ENCODE measurements at regions not wholly inside any gene's neighbourhood (a gene's known extent, or its start where the extent isn't known, plus 50 kb on each side); places are given as distances from the start of the nearest gene placed in this dataset.
"Not testable (repeated sequence)": the region's sequence is repeated elsewhere in the genome, so short reads cannot be mapped to it uniquely, and the experiment has no call there.

GRCh38 chr2:180258041-180258537 is 251.0 kb upstream of the CWC22 start:
- no peak for DNase-seq

GRCh38 chr2:180257247-180257646 is 250.2 kb upstream of the CWC22 start:
- no peak for DNase-seq

GRCh38 chr2:180255981-180256380 is 248.9 kb upstream of the CWC22 start:
- no peak for DNase-seq

- no peak for DNase-seq
Measured at GRCh38 chr2:180254872-180255271, 247.8 kb upstream of the CWC22 start.

GRCh38 chr2:180247658-180248057 is 240.6 kb upstream of the CWC22 start:
- DNase-seq, result no peak

GRCh38 chr2:180246268-180246667 is 239.2 kb upstream of the CWC22 start:
- DNase-seq, result no peak

- no peak for DNase-seq
Measured at GRCh38 chr2:180240774-180241173, 233.7 kb upstream of the CWC22 start.

- DNase-seq, result no peak
Measured at GRCh38 chr2:180238729-180239128, 231.6 kb upstream of the CWC22 start.

GRCh38 chr2:180236061-180236460 is 229.0 kb upstream of the CWC22 start:
- not testable (repeated sequence) for DNase-seq

- not testable (repeated sequence) for DNase-seq
Measured at GRCh38 chr2:180235506-180235905, 228.4 kb upstream of the CWC22 start.

GRCh38 chr2:180234991-180235390 is 227.9 kb upstream of the CWC22 start:
- DNase-seq, result not testable (repeated sequence)

GRCh38 chr2:180231015-180231414 is 223.9 kb upstream of the CWC22 start:
- no peak for DNase-seq

- DNase-seq, result no peak
Measured at GRCh38 chr2:180227461-180227860, 220.4 kb upstream of the CWC22 start.

- DNase-seq, result no peak
Measured at GRCh38 chr2:180225118-180225517, 218.0 kb upstream of the CWC22 start.

- DNase-seq, result no peak
Measured at GRCh38 chr2:180222644-180223043, 215.5 kb upstream of the CWC22 start.

- DNase-seq, result no peak
Measured at GRCh38 chr2:180219491-180219890, 212.4 kb upstream of the CWC22 start.

- DNase-seq, result no peak
Measured at GRCh38 chr2:180208841-180209240, 201.7 kb upstream of the CWC22 start.

- DNase-seq, result no peak
Measured at GRCh38 chr2:180205621-180206235, 198.6 kb upstream of the CWC22 start.

GRCh38 chr2:180203972-180204371 is 196.9 kb upstream of the CWC22 start:
- DNase-seq, result no peak

- DNase-seq, result no peak
Measured at GRCh38 chr2:180202467-180202951, 195.4 kb upstream of the CWC22 start.

GRCh38 chr2:180196419-180196977 is 189.4 kb upstream of the CWC22 start:
- no peak for DNase-seq

GRCh38 chr2:180195847-180196246 is 188.8 kb upstream of the CWC22 start:
- DNase-seq, result no peak

- no peak for DNase-seq
Measured at GRCh38 chr2:180191432-180192124, 184.5 kb upstream of the CWC22 start.

GRCh38 chr2:180190851-180191250 is 183.8 kb upstream of the CWC22 start:
- DNase-seq, result no peak
